Body of pancreas (tissue), 4 donors: ENCODE measurements at regions not wholly inside any gene's neighbourhood (a gene's known extent, or its start where the extent isn't known, plus 50 kb on each side); places are given as distances from the start of the nearest gene placed in this dataset.

Experiments
- CTCF ChIP-seq, 7 experiments: fragments of 450-650 bp in 4 of 7; fragments of 200-600 bp in 3 of 7; sonication (generic) in 3 of 7; IDR thresholded peaks; one replicate each; pipeline ENCODE4 v1.5.1; 2016 to 2019; ENCODE audit warnings: antibody characterized with exemption in 7 of 7
- POLR2A ChIP-seq, 3 donors: fragments of 450-650 bp; IDR thresholded peaks; one replicate each; pipeline ENCODE4 v1.6.1; 2016; ENCODE audit warnings: antibody characterized with exemption in 3 of 3, mild to moderate bottlenecking in 2 of 3

- TF ChIP-seq CTCF (IDR thresholded peaks at IDR 0.05) (no peak), POLR2A (IDR thresholded peaks at IDR 0.05) (no peak)
Measured at GRCh38 chr10:61166065-61166464, 222.1 kb upstream of the RHOBTB1 start.
